GM18520 (cell line): ENCODE measurements at regions not wholly inside any gene's neighbourhood (a gene's known extent, or its start where the extent isn't known, plus 50 kb on each side); places are given as distances from the start of the nearest gene placed in this dataset.

Experiments used
- ATAC-seq: cut with Tn5 transposase; IDR thresholded peaks from one replicate; pipeline ENCODE4 v1.9.1; 2021; ENCODE audit not compliant: unreplicated experiment

GRCh38 chr1:221184131-221184794 lies 305.0 kb downstream of the HLX start:
- no peak for ATAC-seq

- no peak for ATAC-seq
Measured at GRCh38 chr1:221187174-221187573, 307.9 kb downstream of the HLX start.

GRCh38 chr1:221188458-221188857 lies 309.2 kb downstream of the HLX start:
- ATAC-seq = no peak

GRCh38 chr1:221190249-221190648 lies 311.0 kb downstream of the HLX start:
- no peak for ATAC-seq

GRCh38 chr1:221192055-221192454 lies 312.8 kb downstream of the HLX start:
- no peak for ATAC-seq

GRCh38 chr1:221200464-221200863 lies 321.2 kb downstream of the HLX start:
- ATAC-seq = no peak

GRCh38 chr1:221201773-221202172 lies 322.5 kb downstream of the HLX start:
- ATAC-seq = no peak

GRCh38 chr1:221203224-221204054 lies 324.2 kb downstream of the HLX start:
- no peak for ATAC-seq

- no peak for ATAC-seq
Measured at GRCh38 chr1:221204055-221204833, 325.0 kb downstream of the HLX start.

- no peak for ATAC-seq
Measured at GRCh38 chr1:221206076-221206475, 326.8 kb downstream of the HLX start.

- no peak for ATAC-seq
Measured at GRCh38 chr1:221212926-221213325, 333.7 kb downstream of the HLX start.

GRCh38 chr1:221217029-221217428 lies 337.8 kb downstream of the HLX start:
- no peak for ATAC-seq

GRCh38 chr1:221223281-221223680 lies 344.0 kb downstream of the HLX start:
- no peak for ATAC-seq

GRCh38 chr1:221227460-221227859 lies 348.2 kb downstream of the HLX start:
- no peak for ATAC-seq

GRCh38 chr1:221227872-221228337 lies 348.7 kb downstream of the HLX start:
- no peak for ATAC-seq

- ATAC-seq = no peak
Measured at GRCh38 chr1:221228594-221228993, 349.4 kb downstream of the HLX start.

- ATAC-seq = no peak
Measured at GRCh38 chr1:221230605-221231004, 351.4 kb downstream of the HLX start.

GRCh38 chr1:221234791-221235190 lies 355.5 kb downstream of the HLX start:
- ATAC-seq = no peak

GRCh38 chr1:221237587-221237986 lies 358.3 kb downstream of the HLX start:
- ATAC-seq = no peak

GRCh38 chr1:221239181-221239580 lies 359.9 kb downstream of the HLX start:
- ATAC-seq = no peak

- ATAC-seq = no peak
Measured at GRCh38 chr1:221239792-221240191, 360.5 kb downstream of the HLX start.

- no peak for ATAC-seq
Measured at GRCh38 chr1:221240690-221241089, 361.4 kb downstream of the HLX start.
